ENCODE measurements at regions not wholly inside any gene's neighbourhood (a gene's known extent, or its start where the extent isn't known, plus 50 kb on each side); places are given as distances from the start of the nearest gene placed in this dataset.

DNA sequence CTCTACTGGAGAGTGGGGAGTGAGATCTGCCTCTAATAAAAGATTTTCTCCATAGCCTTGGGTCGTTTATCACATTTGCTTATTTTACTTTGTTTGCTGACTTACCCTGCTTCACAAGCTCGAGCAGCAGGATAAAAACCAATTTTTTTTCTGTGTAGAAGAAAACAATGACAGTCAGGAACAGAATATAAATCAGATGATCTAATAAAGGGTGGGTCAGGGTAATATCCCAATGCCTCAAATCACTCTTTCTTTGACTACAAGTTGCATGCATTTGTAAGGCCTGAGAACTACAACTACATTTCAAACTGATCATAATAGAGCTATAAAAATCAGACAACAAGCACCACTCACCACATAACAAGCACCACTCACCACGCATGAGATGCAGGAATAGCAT lies 174.4 kb upstream of the ADARB2 start:
- no peak for DNase-seq

DNA sequence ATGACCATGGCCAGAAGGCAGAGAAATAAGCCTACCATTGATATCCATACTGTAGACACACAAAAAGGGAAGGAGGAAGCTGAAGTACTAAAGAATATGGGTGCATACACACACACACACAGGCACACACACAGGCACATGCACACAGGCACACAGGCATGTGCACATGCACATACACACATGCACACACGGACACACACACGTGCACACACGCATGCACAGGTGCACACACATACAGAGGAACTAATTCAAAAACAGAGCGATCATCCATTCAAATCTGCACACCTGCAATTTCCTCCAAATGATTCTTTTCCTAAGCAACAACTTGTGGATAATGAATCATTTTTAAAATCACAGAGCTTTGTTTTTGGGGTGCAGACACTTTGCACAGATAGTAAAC lies 166.7 kb upstream of the ADARB2 start:
- no peak for DNase-seq

GRCh38 chr10:1896153-1896552 lies 158.8 kb upstream of the ADARB2 start:
- DNase-seq = no peak

DNA sequence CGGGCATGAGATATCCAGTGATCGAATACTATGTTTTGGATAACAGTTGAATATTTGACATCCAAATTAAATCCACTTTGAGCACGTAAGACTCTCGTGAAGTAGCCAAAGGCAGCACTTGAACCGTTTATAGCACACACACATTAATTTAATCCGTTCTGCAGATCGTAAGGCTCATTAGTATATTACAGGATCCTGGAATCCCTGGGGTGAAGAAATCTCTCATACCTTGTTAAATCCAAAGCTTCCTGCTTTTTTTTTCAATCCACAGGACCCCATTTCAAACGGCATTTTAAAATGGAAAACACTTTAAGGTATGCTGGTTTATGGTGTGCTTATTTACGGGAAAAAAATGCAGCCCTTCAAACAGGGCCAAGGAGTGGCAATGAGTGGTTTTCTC lies 158.4 kb upstream of the ADARB2 start:
- DNase-seq = no peak

- no peak for DNase-seq
Observed at GRCh38 chr10:1894912-1895311, 157.6 kb upstream of the ADARB2 start.

GRCh38 chr10:1893941-1894340 lies 156.6 kb upstream of the ADARB2 start:
- DNase-seq = no peak

GRCh38 chr10:1886039-1886438 lies 148.7 kb upstream of the ADARB2 start:
- no peak for DNase-seq

DNA sequence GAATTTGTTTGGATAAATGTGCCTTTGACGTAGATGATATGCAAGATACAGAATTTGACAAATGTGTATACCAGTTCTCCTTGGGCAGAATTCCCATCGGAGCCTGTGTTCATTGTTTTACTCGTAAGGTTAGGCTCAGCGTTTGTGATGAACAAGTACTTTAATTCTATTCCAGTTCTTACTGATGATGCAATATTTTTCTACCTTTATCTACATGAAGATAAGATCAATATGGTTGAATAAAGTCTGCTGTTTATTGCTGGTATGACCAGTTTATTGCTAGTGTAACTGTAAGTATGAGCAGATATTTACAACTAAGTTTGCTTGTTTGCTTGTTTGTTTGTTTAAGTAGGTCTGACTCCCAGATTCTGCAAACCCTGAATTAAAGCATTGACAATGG lies 145.4 kb upstream of the ADARB2 start:
- no peak for DNase-seq

- DNase-seq = no peak
Observed at GRCh38 chr10:1882180-1882579, 144.9 kb upstream of the ADARB2 start.

DNA sequence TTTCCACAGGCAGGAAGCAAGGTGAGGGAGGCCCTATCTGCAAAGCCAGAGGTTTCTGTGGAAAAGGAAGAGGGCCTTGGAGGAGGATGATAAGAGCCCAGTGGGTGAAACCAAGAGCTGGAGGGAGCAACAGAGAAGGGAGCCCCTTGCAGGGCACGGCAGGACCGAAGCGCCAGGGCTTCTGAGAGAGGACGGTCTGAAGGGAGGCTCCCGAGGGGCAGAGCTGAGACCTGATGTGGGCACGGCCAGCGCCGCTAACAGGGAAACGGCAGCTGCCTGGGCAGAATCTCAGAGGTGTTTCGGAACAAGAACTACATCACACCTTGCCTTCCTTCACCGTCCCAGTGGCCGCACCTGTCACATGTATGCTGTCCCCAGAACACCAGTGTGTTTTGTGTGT lies 144.3 kb upstream of the ADARB2 start:
- DNase-seq = no peak

DNA sequence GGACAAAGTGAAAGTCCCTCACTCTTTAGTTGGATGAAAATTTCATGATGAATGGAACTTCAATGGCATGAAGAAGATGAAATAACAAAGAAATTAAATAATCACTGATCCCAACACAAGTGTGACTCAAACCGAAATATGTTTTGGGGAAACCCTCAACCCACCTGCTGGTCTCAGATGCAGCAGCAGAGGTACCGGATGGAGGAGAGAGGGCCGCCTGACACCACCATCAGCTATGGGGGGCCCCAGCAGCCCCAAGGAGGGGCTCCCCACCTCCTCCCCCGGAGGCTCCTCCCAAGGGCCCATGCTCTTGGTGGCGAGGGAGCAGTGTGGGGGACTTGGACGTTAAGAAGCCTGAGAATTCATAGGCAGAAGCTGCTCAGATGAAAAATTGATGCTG lies 137.2 kb upstream of the ADARB2 start:
- no peak for DNase-seq

DNA sequence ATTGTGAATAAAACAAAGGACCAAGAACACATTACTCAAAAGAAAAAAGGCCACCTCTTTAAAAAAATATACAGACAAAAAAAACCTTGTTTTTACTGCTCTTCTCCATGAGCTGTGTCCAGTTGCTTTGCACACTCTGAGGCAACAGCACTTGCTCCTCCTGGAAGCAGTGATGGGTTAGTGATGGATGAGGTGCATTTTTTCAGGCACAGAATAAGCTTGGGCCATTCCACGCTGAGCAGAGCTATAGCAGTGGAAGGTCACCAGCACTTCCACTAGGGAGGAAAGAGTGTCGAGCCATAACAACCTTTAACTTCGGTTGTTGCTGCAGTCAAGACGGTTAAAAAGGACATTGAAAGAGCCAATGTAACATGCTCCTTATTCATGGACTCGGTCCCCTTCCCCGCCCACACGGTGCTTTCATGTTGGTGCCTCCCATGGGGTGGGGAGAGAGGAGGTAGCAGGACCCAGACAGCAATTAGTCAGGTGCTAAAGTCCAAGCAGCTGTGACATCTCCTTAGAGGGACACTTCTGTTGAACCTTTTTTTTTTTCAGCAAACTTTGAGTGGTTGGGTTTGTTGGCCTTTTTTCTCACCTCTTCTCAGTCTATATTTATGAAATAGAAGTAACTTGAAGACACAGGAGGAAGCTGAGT lies 136.5 kb upstream of the ADARB2 start:
- no peak for DNase-seq

DNA sequence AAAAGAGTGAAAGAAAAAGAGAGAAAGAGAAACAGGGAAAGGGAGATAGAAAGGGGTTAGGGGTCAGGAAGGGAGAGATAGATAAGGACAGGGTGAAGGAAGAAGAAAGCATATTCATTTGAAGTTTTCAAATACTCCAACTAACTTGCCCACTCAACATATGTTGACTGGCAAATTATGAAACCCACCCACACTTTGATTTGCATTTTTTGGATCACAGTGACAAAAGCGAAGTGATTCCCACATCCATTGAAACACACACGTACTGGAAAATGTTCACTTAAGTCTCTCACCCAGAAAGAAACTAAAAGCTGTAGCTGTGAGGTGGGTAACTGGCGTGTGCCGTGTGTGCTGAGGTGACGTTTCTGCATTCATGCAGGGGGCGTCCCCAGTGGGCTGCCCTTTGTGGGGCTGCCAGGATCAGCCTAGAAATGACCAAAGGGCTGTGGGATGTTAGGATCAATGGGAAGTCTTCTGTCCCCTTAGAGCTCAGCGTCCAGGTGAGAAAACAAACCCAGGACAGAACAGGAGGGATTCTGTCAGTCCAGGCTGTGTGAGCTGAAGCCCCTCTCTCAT lies 134.9 kb upstream of the ADARB2 start:
- DNase-seq = no peak

- DNase-seq = no peak
Observed at GRCh38 chr10:1870491-1870890, 133.2 kb upstream of the ADARB2 start.

DNA sequence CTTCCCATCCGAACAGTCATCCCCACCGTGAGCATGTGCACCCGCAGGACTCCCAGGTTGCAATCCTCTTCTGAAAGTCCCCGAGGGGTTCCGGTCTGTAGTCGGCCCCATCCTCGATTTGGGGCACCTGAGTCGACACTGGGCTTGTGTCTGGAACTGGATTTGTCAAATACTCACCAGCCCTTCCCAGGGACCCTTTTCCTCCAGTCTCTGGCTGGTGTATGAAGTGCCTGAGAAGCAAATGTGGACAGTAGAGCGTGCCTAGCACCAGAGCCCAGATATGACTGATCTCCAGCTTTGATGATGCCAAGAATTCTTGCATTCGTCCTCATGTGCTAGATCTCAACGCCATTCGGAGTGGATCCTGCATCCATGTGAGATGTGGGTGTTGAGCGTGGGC lies 132.5 kb upstream of the ADARB2 start:
- no peak for DNase-seq

DNA sequence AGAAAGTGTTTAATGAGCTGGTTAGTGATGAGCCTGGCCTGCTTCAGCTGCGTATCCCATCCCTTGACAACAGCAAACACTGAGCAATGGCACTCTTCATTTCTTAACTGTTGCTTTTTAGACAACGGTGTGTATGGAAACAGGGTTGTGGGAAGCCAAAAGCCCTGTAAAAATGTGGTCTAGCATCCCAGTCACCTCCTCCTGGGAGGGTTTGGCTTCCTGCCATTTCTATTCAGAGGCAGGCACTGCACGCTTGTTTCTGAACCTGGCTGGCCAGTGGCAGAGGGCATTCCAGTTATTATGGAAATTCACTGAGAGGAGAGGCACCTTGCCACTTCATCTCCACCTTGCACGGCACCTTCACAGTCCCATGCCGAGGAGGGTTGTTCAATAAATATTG lies 123.0 kb upstream of the ADARB2 start:
- DNase-seq = no peak

DNA sequence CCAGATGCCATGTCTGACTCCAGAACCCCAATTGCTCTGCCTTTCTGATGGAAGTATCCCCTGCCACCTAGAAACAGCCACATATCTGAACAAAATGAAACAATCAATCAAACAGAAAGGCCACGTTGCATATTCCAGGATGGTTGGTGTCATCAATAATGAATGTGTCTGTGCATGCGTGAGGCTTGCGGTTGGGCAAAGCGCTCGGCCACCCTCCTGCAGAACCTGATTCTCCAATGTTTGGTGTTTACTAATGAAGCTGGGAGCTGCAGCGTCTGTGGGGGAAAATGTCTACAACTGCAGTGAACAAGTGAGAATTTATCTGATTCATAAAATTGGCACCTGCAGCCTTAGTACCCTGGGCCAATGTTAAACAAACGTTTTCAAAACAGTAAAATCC lies 121.2 kb upstream of the ADARB2 start:
- no peak for DNase-seq

DNA sequence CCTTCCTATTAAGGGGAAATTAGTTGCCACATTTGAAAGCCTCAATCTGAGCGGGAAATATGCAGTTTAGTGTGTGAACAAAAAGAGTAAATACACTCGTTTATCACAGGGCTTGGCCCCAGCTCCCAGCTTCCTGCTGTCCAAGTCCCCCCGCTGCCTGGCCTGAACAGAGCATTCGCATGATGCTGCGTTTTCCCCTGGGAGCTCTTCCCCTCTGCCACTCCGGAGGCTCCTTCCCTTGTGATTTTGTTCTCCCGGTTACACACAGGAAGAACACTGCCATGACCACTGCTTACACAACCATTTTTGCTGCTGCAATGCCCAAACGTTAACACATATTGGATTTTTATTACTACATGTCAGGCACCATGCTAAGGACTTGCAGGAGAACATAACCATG lies 120.7 kb upstream of the ADARB2 start:
- no peak for DNase-seq

DNA sequence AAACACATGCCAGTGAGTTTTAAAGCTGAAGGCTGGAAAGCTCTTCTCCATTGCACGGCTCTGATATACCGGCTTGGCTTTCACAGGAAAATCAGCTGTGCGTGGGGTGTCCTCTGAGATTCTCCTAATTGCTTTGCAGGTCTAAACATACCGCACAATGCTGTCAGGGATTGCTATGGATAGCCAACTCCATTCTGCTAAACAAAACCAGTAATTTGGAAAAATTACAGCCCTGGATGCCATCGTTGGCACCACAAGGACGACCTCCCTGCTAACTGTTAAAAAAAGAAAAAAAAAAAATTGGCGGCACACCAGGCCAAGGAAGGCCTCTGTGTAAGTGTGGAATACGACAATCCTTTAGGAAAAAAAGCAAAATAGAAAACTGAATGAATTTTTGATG lies 118.6 kb upstream of the ADARB2 start:
- no peak for DNase-seq

- DNase-seq = no peak
Observed at GRCh38 chr10:1854271-1854670, 116.9 kb upstream of the ADARB2 start.

- DNase-seq = no peak
Observed at GRCh38 chr10:1853801-1854200, 116.5 kb upstream of the ADARB2 start.

GRCh38 chr10:1852841-1853240 lies 115.5 kb upstream of the ADARB2 start:
- DNase-seq = no peak

GRCh38 chr10:1851762-1852161 lies 114.4 kb upstream of the ADARB2 start:
- DNase-seq = no peak

GRCh38 chr10:1850971-1851527 lies 113.7 kb upstream of the ADARB2 start:
- DNase-seq = no peak

GRCh38 chr10:1847361-1847760 lies 110.0 kb upstream of the ADARB2 start:
- DNase-seq = no peak

Data from stimulated activated CD4-positive, alpha-beta T cell treated with anti-CD3 and anti-CD28 coated beads, Interleukin-12 subunit alpha, Interleukin-12 subunit beta, amount 100 ng/mL, for 4 hours (primary cell).